Inferior parietal cortex (tissue), 1 donor: ENCODE measurements at regions not wholly inside any gene's neighbourhood (a gene's known extent, or its start where the extent isn't known, plus 50 kb on each side); places are given as distances from the start of the nearest gene placed in this dataset.
"Not testable (repeated sequence)": the region's sequence is repeated elsewhere in the genome, so short reads cannot be mapped to it uniquely, and the experiment has no call there.

Experiments used
- DNase-seq: peaks from one replicate; pipeline ENCODE4 v3.0.0-alpha.2; 2016; ENCODE audit errors: extremely low spot score

DNA sequence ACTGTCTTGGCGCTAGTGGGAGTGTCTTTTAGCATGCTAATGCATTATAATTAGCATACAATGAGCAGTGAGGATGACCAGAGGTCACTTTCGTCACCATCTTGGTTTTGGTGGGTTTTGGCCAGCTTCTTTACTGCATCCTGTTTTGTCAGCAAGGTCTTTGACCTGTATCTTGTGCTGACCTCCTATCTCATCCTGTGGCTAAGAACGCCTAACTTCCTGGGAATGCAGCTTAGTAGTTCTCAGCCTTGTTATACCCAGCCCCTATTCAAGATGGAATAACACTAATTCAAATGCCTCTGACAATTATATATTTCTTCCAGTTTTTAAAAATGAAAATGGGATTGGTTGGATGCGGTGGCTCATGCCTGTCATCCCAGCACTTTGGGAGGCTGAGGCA, 92.0 kb upstream of the TMTC4 start:
- DNase-seq = not testable (repeated sequence)

DNA sequence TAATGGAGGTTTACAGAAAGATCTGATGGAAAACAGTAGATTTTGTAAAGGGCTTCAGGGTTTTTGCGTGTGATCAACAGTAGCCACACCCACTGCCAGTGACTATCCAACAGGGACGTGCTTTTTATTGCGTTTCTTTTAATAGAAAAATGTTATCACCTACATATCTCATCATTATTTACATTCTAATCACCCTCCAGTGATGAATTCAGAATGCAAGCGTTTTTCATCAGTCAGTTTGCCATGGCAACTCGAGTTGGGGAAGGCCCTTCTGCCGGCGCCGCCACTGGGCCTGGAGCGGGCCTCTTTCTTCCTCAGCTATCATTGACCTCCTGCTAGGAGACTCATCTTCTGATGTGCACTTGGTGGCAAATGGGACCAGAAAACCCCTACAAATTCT, 90.3 kb upstream of the TMTC4 start:
- DNase-seq = no peak

DNA sequence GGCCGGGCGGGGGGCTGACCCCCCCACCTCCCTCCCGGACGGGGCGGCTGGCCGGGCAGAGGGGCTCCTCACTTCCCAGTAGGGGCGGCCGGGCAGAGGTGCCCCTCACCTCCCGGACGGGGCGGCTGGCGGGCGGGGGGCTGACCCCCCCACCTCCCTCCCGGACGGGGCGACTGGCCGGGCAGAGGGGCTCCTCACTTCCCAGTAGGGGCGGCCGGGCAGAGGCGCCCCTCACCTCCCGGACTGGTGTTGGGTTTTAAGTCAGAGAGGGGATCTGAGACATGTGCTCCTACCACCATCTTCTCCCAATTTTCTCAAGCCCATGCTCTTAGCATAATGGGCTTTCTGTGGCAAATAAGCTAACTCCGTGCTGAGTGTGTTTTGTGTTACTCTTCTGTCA, 87.5 kb upstream of the TMTC4 start:
- not testable (repeated sequence) for DNase-seq

DNA sequence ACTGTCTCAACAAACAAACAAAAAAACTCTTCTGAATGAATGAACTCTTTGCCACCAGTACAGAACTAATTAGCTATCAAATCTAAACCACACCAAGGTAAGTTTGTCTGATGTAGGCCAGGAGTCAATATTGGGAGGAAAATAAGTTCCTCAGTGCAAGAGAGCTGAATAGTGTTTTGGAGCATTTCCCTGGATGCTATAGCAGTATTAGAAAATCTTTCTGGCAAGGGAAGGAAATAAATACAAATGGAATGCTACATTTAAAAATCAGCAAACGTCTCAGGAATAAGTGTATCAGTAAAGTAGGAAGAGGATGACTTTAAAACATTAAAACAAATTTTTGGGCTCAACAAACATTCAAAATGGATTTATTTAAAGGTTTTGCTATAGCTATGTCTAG, 81.3 kb upstream of the TMTC4 start:
- DNase-seq = no peak

DNA sequence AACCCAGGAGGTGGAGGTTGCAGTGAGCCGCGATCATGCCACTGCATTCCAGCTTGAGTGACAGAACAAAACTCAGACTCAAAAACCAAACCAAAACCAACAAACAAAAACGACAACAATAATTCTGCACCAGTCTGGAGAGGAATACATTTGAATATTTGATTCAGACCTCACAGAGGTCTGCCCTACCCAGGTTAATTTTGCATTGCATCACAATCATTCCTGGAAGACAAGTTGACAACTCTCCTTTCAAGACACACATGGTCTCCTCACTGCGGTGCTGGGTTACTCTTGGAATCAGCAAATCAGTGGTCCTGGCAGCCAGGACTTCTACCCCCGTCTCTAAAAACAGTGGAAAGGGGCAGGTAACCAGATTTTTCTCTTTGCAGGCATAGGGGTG, 79.9 kb upstream of the TMTC4 start:
- DNase-seq = no peak

DNA sequence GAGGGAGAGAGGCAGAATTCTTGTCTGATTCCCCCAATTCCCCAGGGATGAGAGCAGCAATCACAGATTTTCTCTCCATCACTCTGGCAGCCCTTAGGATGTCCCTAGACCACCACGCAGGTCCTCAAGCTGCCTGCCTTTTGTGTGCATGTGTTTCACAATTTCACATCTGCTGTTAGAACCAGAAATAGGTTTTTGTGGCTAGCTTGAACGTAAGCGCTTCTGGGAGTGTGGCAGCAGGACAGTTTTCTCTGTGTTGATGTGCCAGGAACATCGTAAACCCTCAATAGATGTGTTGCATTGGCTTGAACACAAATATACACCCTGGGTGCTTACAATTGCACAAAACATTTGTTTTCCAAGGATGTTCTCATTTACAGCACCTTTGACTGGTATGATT, 78.8 kb upstream of the TMTC4 start:
- peak; percentile 29 for DNase-seq

DNA sequence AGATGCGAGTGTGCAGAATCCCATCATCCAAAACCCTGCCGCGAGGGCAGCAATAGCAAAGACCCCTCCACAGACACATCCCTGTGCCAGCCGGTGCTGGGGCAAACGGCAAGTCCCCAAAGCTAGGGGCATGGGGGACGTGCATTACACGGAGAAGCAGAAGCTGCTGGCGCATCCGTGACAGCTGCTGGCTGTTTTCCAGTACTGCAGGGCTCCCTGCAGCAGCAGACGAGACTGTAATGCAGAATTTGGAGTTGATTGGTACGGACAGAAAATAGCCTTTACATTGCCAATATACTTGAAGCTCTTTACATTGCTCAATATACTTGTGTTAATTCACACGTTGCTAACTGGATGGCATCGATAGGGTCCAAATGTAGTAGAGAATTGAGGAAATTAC, 77.2 kb upstream of the TMTC4 start:
- peak; percentile 33 for DNase-seq

DNA sequence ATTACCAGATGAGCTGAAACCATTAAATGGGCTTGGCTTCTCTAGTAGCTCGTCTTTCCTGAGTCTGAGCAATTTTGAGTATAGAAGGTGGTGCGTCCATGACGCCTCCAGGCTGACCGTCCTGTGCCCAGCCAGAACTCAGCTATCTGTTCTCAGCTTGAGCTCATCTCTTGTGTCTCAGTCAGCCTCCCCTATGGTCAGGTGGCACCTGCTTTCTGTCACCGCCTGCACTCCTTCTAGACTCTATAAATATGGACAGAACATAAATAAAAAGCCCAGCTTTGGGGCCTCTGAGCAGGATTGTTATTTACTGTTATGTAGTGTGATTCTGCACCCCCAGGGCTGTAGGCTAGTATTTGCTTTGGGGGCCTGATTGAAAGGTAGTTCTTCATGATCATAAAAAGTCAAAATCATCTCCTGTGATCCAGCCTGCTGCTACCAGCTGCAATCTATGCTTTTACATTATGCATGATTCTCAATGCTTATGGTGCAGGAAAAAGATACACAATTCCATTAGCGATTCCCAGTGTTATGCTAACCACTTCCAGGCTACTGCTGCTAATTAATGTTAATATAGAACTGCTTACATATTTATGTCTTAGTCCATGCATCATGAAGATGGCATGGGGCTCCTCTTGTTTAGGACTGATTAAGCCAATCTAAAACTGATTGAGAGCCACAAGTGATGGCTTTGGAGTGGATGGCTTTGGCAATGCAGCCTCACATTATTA, 72.5 kb upstream of the TMTC4 start:
- DNase-seq = no peak

DNA sequence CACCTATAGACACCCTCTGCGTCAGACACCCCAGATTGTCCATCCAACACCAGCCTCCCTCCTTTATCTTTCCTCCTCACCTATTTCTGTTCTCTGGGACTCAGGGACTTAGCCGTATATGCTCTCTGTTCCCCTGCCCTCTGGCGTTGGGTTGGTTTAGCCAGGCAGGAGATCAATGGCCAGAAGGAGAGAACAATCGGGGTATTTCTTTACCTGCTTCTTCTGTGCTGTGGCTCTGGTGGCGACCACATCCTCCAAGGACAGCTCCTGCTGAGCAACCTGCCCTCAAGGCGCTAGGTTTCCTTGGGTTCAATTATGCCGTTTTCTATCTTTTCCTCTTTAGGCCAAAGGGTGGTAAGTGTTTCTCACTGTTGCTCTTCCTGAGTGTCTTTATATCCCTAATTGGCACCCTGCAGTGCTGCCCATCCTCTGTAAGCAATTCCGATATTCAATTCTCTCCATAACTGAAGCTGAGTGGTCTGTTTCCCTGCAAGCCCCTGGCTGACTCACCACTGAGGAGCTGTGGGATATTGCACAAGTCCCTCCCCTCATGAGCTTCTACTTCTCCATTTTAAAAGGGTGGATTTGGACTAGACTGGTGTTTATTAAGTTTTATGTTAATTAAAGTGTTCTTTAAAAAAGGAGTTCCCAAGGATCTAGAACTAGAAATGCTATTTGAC, 63.7 kb upstream of the TMTC4 start:
- DNase-seq = no peak

DNA sequence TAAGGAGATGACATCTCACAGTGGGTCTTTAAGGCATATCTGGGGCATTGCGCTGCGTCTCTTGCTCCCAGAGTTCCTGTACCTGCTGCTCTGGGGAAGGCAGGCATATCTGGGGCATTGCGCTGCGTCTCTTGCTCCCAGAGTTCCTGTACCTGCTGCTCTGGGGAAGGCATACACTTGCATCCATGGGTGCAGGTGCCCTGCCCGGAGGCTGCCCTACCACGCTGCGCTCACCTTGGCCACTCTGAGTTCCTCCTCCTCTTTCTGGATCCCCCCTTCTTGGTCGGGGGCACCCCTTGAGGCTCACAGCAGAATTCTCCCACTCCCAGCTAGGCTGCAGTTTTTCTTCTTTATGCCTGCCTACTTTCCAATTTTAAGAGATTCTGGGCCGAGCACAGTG, 60.9 kb upstream of the TMTC4 start:
- DNase-seq = no peak

DNA sequence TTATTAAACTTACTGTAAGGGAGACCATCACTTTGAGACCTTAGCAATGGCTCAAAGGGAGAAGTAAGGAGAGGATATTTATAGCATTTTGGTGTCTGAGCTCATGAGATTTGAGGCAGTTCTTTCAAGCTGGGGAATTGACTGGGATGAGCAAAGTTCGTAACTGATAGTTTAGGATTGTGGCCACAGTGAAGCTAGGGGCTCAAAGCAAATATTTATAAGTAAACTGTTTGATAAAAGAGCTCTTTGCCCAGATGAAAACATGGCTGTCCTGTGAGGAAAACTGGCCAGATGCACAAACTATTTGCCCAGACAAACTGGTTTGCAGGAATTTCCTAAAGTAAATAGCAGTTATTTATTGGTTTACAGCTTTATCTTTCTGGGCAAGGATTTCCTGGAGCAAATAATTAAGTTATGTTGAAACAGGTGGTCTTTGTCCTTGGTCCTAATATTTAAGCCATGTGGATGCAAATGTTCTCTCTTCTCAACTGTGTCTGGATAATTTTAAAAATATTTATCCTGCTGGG, 59.7 kb upstream of the TMTC4 start:
- no peak for DNase-seq

DNA sequence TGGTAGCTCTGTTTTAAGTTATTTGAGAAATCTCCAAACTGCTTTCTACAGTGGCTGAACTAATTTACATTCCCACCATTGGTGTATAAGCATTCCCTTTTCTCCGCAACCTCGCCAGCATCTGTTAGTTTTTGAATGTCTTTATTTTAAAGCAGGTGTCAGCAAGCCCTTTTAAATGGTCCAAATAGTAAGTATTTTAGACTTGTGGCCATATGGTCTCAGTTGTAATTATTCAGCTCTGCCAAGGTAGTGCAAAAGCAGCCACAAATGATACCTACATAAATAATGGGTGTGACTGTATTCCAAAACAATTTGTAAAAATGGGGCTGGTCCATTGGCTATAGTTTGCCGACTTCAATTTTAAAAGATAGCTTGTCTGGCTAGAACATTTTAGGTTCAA, 58.7 kb upstream of the TMTC4 start:
- no peak for DNase-seq

DNA sequence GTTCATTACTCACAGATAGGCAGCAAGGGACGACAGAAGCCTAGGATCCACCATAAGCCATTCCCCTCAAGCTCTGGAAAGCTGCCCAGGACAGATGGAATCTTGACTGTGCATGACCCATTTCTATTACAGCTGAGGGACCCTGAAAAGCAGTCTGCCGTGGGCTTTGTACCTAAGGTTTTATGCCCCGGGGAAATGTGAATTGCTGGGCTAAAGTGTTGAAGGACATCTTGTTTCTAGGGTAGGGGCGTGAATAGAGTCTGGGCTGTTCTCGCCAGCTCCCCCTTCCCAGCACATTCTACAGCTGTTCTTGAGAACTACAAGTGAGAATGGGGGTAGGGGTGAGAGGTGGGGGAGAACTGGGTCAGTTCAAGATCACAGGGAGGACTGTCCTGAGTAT, 53.6 kb upstream of the TMTC4 start:
- DNase-seq = no peak

DNA sequence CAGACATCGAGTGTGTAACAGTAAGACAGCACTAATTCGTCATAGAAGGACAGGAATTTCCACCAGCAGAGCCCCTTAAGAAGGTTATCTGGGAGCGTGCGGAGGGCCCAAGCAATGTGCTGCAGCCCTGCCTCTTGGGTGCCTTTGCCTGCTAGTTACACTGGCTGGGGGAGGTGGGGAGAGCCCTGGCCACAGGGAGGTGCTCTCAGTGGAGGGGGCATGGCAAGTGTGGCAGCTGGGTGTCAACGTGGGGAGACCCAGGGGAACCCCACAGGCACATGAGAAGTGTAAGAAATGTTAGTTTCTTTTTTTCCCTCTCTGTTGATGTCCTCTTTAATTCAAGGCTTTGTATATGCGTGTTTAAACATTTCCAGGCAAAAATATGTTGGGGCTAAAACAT, 50.9 kb upstream of the TMTC4 start:
- no peak for DNase-seq

DNA sequence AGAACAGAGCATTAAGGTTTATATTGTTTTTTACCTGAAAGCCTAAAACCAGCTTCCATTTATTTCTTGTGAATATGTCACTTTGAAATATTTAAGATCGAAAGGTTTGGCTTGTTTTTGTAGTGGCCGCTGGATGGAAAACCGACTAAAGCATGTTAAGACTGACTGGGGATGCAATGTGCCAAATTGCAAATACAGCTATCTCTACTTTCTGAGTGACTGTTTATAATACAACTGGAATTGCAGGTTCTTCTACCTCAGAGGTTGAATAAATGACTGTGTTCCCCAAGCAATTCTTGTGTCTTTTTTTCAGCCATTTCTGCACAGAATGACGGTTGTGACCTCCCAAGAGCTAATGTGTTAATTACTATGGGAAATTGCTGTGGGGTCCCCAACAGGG, 50.0 kb upstream of the TMTC4 start:
- no peak for DNase-seq
